Cardiac muscle cell (in vitro differentiated cells and primary cell): ENCODE measurements at regions not wholly inside any gene's neighbourhood (a gene's known extent, or its start where the extent isn't known, plus 50 kb on each side); places are given as distances from the start of the nearest gene placed in this dataset.

ENCODE experiments used
- DNase-seq, 2 donors: peaks; one replicate each; pipeline versions ENCODE4 v3.0.0 to v3.0.0-alpha.2; 2010 to 2017; ENCODE audit warnings: low read depth in 1 of 2, low spot score in 1 of 2
- H3K27ac ChIP-seq: fragments of 200-600 bp; sonication (generic); 2 replicates; pipeline ENCODE4 v1.5.1; 2016
- H3K27me3 ChIP-seq: fragments of 200-600 bp; sonication (generic); 2 replicates; pipeline ENCODE4 v1.6.0; 2016; ENCODE audit warnings: control low read depth
- H3K36me3 ChIP-seq: fragments of 200-600 bp; sonication (generic); 2 replicates; pipeline ENCODE4 v1.5.1; 2016; ENCODE audit warnings: control low read depth
- H3K4me1 ChIP-seq: fragments of 200-600 bp; sonication (generic); 2 replicates; pipeline ENCODE4 v1.8.1; 2017; ENCODE audit warnings: low read depth, mild to moderate bottlenecking, mixed run types
- H3K4me3 ChIP-seq: fragments of 200-600 bp; sonication (generic); 2 replicates; pipeline ENCODE4 v1.5.1; 2016; ENCODE audit warnings: mild to moderate bottlenecking
- H3K9me3 ChIP-seq: fragments of 200-600 bp; sonication (generic); 2 replicates; pipeline ENCODE4 v1.5.1; 2017; ENCODE audit warnings: low read depth, mild to moderate bottlenecking, control low read depth
- CTCF ChIP-seq: IDR thresholded peaks from 2 replicates; pipeline ENCODE4 v1.5.1; 2012; ENCODE audit warnings: low read depth, mild to moderate bottlenecking, low read length

- no peak for DNase-seq
- Histone ChIP-seq H3K27me3 (no peaks in the 10 kb centered on the region), H3K4me1 (no peaks in the 10 kb centered on the region), H3K27ac (no peak overlapping the region), H3K4me3 (no peak overlapping the region), H3K36me3 (no peaks in the 10 kb centered on the region), H3K9me3 (no peaks in the 10 kb centered on the region)
- no peak for TF ChIP-seq CTCF
Measured at GRCh38 chrX:23592741-23593140, 74.6 kb upstream of the PRDX4 start.

GRCh38 chrX:23598575-23598974 is 68.7 kb upstream of the PRDX4 start:
- no peak for TF ChIP-seq CTCF
- Histone ChIP-seq H3K4me1 (peaks cover 6% of the 10 kb centered on the region), H3K27ac (no peak overlapping the region), H3K27me3 (no peaks in the 10 kb centered on the region), H3K4me3 (no peak overlapping the region), H3K9me3 (no peaks in the 10 kb centered on the region), H3K36me3 (no peaks in the 10 kb centered on the region)
- no peak for DNase-seq

GRCh38 chrX:23603501-23603900 is 63.8 kb upstream of the PRDX4 start:
- H3K4me3 ChIP-seq: no peak overlapping the region
- no peaks in the 10 kb centered on the region for H3K9me3 ChIP-seq
- peaks cover 3% of the 10 kb centered on the region for H3K4me1 ChIP-seq
- H3K27ac ChIP-seq: no peak overlapping the region
- no peaks in the 10 kb centered on the region for H3K36me3 ChIP-seq
- DNase-seq: no peak
- no peaks in the 10 kb centered on the region for H3K27me3 ChIP-seq
- TF ChIP-seq CTCF: no peak

DNA sequence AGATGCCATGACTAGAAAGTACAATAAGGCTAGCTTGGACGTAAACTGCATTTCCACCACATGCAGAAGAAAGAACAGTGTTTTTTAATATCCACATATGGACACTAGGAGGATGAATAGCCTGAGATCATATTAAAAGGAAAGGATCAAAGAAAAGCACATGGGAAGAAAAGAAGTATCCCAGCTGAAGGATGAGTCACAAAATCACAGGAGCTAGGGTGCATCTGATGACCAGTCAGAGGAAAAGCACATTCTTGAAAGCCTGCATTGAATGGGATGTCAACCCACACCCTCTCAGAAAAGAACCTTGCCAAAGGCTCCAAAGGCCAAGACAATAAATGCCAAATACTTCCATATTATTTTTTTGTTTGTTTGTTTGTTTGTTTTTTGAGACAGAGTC is 56.8 kb upstream of the PRDX4 start:
- Histone ChIP-seq H3K9me3 (no peaks in the 10 kb centered on the region), H3K4me3 (no peak overlapping the region), H3K4me1 (no peaks in the 10 kb centered on the region), H3K27ac (no peak overlapping the region), H3K27me3 (no peaks in the 10 kb centered on the region), H3K36me3 (no peaks in the 10 kb centered on the region)
- TF ChIP-seq CTCF: no peak
- DNase-seq: no peak

- no peak for DNase-seq
- no peak for TF ChIP-seq CTCF
- H3K9me3 ChIP-seq: no peaks in the 10 kb centered on the region
- H3K27me3 ChIP-seq: no peaks in the 10 kb centered on the region
- peaks cover 7% of the 10 kb centered on the region for H3K4me1 ChIP-seq
- H3K36me3 ChIP-seq: no peaks in the 10 kb centered on the region
- H3K4me3 ChIP-seq: no peak overlapping the region
- H3K27ac ChIP-seq: no peak overlapping the region
Measured at GRCh38 chrX:23612846-23613245, 54.4 kb upstream of the PRDX4 start.

GRCh38 chrX:23616361-23616760 is 50.9 kb upstream of the PRDX4 start:
- no peaks in the 10 kb centered on the region for H3K9me3 ChIP-seq
- peak; percentile 59 for TF ChIP-seq CTCF
- no peak overlapping the region for H3K4me3 ChIP-seq
- peaks cover 7% of the 10 kb centered on the region for H3K4me1 ChIP-seq
- H3K36me3 ChIP-seq: no peaks in the 10 kb centered on the region
- H3K27me3 ChIP-seq: no peaks in the 10 kb centered on the region
- no peak overlapping the region for H3K27ac ChIP-seq
- peak; percentile 42 to 59 for DNase-seq
